ENCODE measurements at regions not wholly inside any gene's neighbourhood (a gene's known extent, or its start where the extent isn't known, plus 50 kb on each side); places are given as distances from the start of the nearest gene placed in this dataset.

DNA sequence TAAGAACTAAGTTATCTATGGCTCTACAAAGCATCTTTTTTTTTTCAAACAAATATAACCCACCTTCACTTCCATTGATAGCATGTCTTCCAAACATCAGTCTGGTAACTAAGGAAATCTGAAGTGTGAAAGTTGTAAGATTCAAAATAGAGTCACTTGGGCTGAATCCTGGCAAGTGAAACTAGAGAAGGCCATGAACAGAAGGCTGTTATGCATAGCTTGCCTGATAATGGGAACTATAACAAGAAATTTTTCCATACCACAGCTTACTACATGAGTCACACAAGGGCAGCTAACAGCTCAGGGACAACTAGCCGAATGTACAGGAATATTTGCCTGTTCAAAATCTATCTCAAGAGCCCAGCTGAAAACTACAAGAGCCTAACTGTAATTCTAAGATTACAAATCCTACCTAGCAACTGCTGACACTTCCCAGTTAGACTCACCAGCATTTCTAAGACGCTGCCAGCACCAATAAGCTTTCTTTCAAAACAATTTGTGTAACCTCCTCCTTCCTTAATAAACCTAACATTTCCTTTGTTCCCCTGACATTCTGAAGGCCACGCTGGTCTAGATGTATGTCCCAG lies 1066.5 kb downstream of the PLOD2 start:
- TF ChIP-seq, protein P1, sequence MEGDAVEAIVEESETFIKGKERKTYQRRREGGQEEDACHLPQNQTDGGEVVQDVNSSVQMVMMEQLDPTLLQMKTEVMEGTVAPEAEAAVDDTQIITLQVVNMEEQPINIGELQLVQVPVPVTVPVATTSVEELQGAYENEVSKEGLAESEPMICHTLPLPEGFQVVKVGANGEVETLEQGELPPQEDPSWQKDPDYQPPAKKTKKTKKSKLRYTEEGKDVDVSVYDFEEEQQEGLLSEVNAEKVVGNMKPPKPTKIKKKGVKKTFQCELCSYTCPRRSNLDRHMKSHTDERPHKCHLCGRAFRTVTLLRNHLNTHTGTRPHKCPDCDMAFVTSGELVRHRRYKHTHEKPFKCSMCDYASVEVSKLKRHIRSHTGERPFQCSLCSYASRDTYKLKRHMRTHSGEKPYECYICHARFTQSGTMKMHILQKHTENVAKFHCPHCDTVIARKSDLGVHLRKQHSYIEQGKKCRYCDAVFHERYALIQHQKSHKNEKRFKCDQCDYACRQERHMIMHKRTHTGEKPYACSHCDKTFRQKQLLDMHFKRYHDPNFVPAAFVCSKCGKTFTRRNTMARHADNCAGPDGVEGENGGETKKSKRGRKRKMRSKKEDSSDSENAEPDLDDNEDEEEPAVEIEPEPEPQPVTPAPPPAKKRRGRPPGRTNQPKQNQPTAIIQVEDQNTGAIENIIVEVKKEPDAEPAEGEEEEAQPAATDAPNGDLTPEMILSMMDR (optimal IDR thresholded peaks at IDR 0.05 in 1 of 3, IDR thresholded peaks at IDR 0.05 in 1 of 3, conservative IDR thresholded peaks at IDR 0.05 in 1 of 3; ENCODE audit: extremely low read depth in 1 of 3, insufficient read depth in 2 of 3, low read length in 3 of 3): no peak
- no peak for TF ChIP-seq EZH2 (IDR thresholded peaks at IDR 0.05; ENCODE audit: low read length)
